Tibial nerve (tissue), 4 donors: ENCODE measurements at regions not wholly inside any gene's neighbourhood (a gene's known extent, or its start where the extent isn't known, plus 50 kb on each side); places are given as distances from the start of the nearest gene placed in this dataset.

Experiments
- DNase-seq, 2 donors: peaks; one replicate each; pipeline ENCODE4 v3.0.0-alpha.2; 2019; ENCODE audit warnings: low spot score in 2 of 2
- H3K27ac ChIP-seq, 4 donors: fragments of 200-600 bp; sonication (generic) in 3 of 4; one replicate each; pipeline ENCODE4 v1.5.1; 2017 to 2019; ENCODE audit warnings: mild to moderate bottlenecking in 1 of 4
- H3K27me3 ChIP-seq, 2 donors: fragments of 200-600 bp; sonication (generic) in 1 of 2; one replicate each; pipeline versions ENCODE4 v1.5.1 to v1.6.0; 2017 to 2019
- H3K36me3 ChIP-seq, 3 donors: fragments of 200-600 bp; sonication (generic); one replicate each; pipeline ENCODE4 v1.5.1; 2018 to 2019
- H3K4me1 ChIP-seq, 4 donors: fragments of 200-600 bp; sonication (generic) in 3 of 4; one replicate each; pipeline ENCODE4 v1.5.1; 2017 to 2019
- H3K4me3 ChIP-seq, 4 donors: fragments of 200-600 bp; sonication (generic) in 3 of 4; one replicate each; pipeline ENCODE4 v1.5.1; 2017 to 2019; ENCODE audit warnings: mild to moderate bottlenecking in 1 of 4, moderate library complexity in 1 of 4
- H3K9me3 ChIP-seq, 4 donors: fragments of 200-600 bp; sonication (generic) in 3 of 4; one replicate each; pipeline ENCODE4 v1.5.1; 2017 to 2019
- CTCF ChIP-seq, 5 experiments: fragments of 200-600 bp in 3 of 5; fragments of 450-650 bp in 2 of 5; sonication (generic) in 3 of 5; IDR thresholded peaks; one replicate each; pipeline ENCODE4 v1.5.1; 2016 to 2019; ENCODE audit warnings: antibody characterized with exemption in 5 of 5, mild to moderate bottlenecking in 3 of 5, moderate library complexity in 2 of 5
- EP300 ChIP-seq, 2 donors: sonication (generic); formaldehyde crosslinking; IDR thresholded peaks; one replicate each; pipeline ENCODE4 v1.6.1; 2017; ENCODE audit warnings: antibody characterized with exemption in 2 of 2, mild to moderate bottlenecking in 1 of 2
- POLR2A ChIP-seq, 2 donors: fragments of 450-650 bp; IDR thresholded peaks; one replicate each; pipeline ENCODE4 v1.6.1; 2017; ENCODE audit warnings: antibody characterized with exemption in 2 of 2, mild to moderate bottlenecking in 2 of 2, moderate library complexity in 2 of 2
- WGBS, 2 donors: methylation state at CpG; one replicate each; pipeline ENCODE4 v1.1.5; 2018; 5-methylcytosine and 5-hydroxymethylcytosine counted together

- H3K27me3 ChIP-seq: no peaks in the 10 kb centered on the region
- H3K4me3 ChIP-seq: no peak overlapping the region
- no peaks in the 10 kb centered on the region for H3K36me3 ChIP-seq
- no peaks in the 10 kb centered on the region for H3K9me3 ChIP-seq
- H3K4me1 ChIP-seq: peaks cover 0 to 50% (median 22%) of the 10 kb centered on the region in 4 donors
- no peak overlapping the region for H3K27ac ChIP-seq
- 93 to 95% methylated on average over 1 of the region's 1 CpG for WGBS, 2 donors
- no peak for TF ChIP-seq CTCF (IDR thresholded peaks at IDR 0.05)
- no peak for TF ChIP-seq POLR2A (IDR thresholded peaks at IDR 0.05)
- TF ChIP-seq EP300 (IDR thresholded peaks at IDR 0.05): no peak
- DNase-seq: no peak
Measured at GRCh38 chr6:56865081-56865875, 89.6 kb upstream of the BEND6 start.

GRCh38 chr6:56864171-56864616 is 90.7 kb upstream of the BEND6 start:
- Histone ChIP-seq H3K27ac (peak overlapping the region in 1 of 4 donors; percentile 15), H3K4me3 (no peak overlapping the region), H3K4me1 (peaks cover 0 to 50% (median 22%) of the 10 kb centered on the region in 4 donors), H3K9me3 (no peaks in the 10 kb centered on the region), H3K27me3 (no peaks in the 10 kb centered on the region), H3K36me3 (no peaks in the 10 kb centered on the region)
- no peak for TF ChIP-seq CTCF (IDR thresholded peaks at IDR 0.05)
- no peak for TF ChIP-seq EP300 (IDR thresholded peaks at IDR 0.05)
- TF ChIP-seq POLR2A (IDR thresholded peaks at IDR 0.05): no peak
- DNase-seq: no peak
- 95 to 100% methylated on average over 1 of the region's 1 CpG for WGBS, 2 donors

GRCh38 chr6:56863366-56863765 is 91.5 kb upstream of the BEND6 start:
- peak overlapping the region in 1 of 4 donors; percentile 19 for H3K27ac ChIP-seq
- H3K4me1 ChIP-seq: peaks cover 0 to 44% (median 18%) of the 10 kb centered on the region in 4 donors
- 4 to 21% methylated on average over 1 of the region's 1 CpG for WGBS, 2 donors
- no peak for DNase-seq
- no peaks in the 10 kb centered on the region for H3K36me3 ChIP-seq
- TF ChIP-seq POLR2A (IDR thresholded peaks at IDR 0.05) (no peak), CTCF (IDR thresholded peaks at IDR 0.05) (no peak), EP300 (IDR thresholded peaks at IDR 0.05) (no peak)
- H3K27me3 ChIP-seq: no peaks in the 10 kb centered on the region
- no peak overlapping the region for H3K4me3 ChIP-seq
- H3K9me3 ChIP-seq: no peaks in the 10 kb centered on the region

- H3K27ac ChIP-seq: peak overlapping the region in 1 of 4 donors; percentile 37
Measured at GRCh38 chr6:56862415-56863175, 92.3 kb upstream of the BEND6 start.

More at GRCh38 chr6:56862415-56863175, 92.3 kb upstream of the BEND6 start:
- no peaks in the 10 kb centered on the region for H3K36me3 ChIP-seq
- no peak overlapping the region for H3K4me3 ChIP-seq
- TF ChIP-seq EP300 (IDR thresholded peaks at IDR 0.05) (no peak), CTCF (IDR thresholded peaks at IDR 0.05) (no peak), POLR2A (IDR thresholded peaks at IDR 0.05) (no peak)
- DNase-seq: no peak
- H3K4me1 ChIP-seq: peaks cover 0 to 38% (median 16%) of the 10 kb centered on the region in 4 donors
- no peaks in the 10 kb centered on the region for H3K27me3 ChIP-seq
- WGBS, 2 donors: 57 to 79% methylated on average over 3 of the region's 3 CpGs
- H3K9me3 ChIP-seq: no peaks in the 10 kb centered on the region
